ENCODE measurements at regions not wholly inside any gene's neighbourhood (a gene's known extent, or its start where the extent isn't known, plus 50 kb on each side); places are given as distances from the start of the nearest gene placed in this dataset.
"Not testable (repeated sequence)": the region's sequence is repeated elsewhere in the genome, so short reads cannot be mapped to it uniquely, and the experiment has no call there.

- no peak for DNase-seq
Measured at GRCh38 chr22:25420925-25421904, 143.3 kb upstream of the GRK3 start.

- not testable (repeated sequence) for DNase-seq
Measured at GRCh38 chr22:25426530-25427308, 137.8 kb upstream of the GRK3 start.

GRCh38 chr22:25431637-25432342 lies 132.7 kb upstream of the GRK3 start:
- DNase-seq, result not testable (repeated sequence)

GRCh38 chr22:25433381-25433970 lies 131.0 kb upstream of the GRK3 start:
- DNase-seq, result not testable (repeated sequence)

GRCh38 chr22:25437414-25438160 lies 126.9 kb upstream of the GRK3 start:
- no peak for DNase-seq

GRCh38 chr22:25447067-25447685 lies 117.3 kb upstream of the GRK3 start:
- DNase-seq, result no peak

GRCh38 chr22:25447686-25448434 lies 116.6 kb upstream of the GRK3 start:
- peak; percentile 75 to 84 (median 80) for DNase-seq

- no peak for DNase-seq
Measured at GRCh38 chr22:25448435-25449051, 115.9 kb upstream of the GRK3 start.

GRCh38 chr22:25449781-25450317 lies 114.6 kb upstream of the GRK3 start:
- DNase-seq, result no peak

- no peak for DNase-seq
Measured at GRCh38 chr22:25451480-25452114, 112.9 kb upstream of the GRK3 start.

- no peak for DNase-seq
Measured at GRCh38 chr22:25452116-25452700, 112.3 kb upstream of the GRK3 start.

GRCh38 chr22:25453058-25453457 lies 111.4 kb upstream of the GRK3 start:
- no peak for DNase-seq

GRCh38 chr22:25453557-25453956 lies 110.9 kb upstream of the GRK3 start:
- no peak for DNase-seq

GRCh38 chr22:25456300-25457043 lies 108.0 kb upstream of the GRK3 start:
- not testable (repeated sequence) for DNase-seq

- not testable (repeated sequence) for DNase-seq
Measured at GRCh38 chr22:25458631-25459030, 105.8 kb upstream of the GRK3 start.

GRCh38 chr22:25460682-25461081 lies 103.8 kb upstream of the GRK3 start:
- DNase-seq, result not testable (repeated sequence)

GRCh38 chr22:25461301-25461700 lies 103.2 kb upstream of the GRK3 start:
- DNase-seq, result no peak
